CD4-positive, alpha-beta T cell treated with Interleukin-12 subunit alpha and Interleukin-12 subunit beta, for 1 hour (primary cell): ENCODE measurements at regions not wholly inside any gene's neighbourhood (a gene's known extent, or its start where the extent isn't known, plus 50 kb on each side); places are given as distances from the start of the nearest gene placed in this dataset.
"Not testable (repeated sequence)": the region's sequence is repeated elsewhere in the genome, so short reads cannot be mapped to it uniquely, and the experiment has no call there.

Experiments used
- DNase-seq: peaks from one replicate; pipeline ENCODE4 v3.0.0-alpha.2; 2020

DNA sequence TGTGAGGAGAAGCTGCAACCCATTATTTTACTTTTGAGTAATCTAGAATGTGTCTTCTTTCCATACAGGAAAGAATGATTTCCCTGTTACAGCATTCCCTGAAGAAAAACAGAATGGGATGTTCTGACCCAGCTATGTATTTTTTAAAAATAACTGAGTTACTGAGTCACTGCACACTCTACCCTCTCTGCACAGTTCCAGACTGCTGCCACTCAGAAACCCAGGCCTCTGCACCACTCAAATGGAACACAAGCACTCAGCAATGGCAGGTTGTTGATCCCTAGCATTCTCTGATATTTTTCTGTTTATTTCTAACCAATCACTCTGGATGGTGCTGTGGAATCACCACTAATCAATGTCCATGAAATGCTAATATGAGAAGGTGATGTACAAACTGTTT, 1300.0 kb upstream of the FAM98A start:
- DNase-seq, result no peak

DNA sequence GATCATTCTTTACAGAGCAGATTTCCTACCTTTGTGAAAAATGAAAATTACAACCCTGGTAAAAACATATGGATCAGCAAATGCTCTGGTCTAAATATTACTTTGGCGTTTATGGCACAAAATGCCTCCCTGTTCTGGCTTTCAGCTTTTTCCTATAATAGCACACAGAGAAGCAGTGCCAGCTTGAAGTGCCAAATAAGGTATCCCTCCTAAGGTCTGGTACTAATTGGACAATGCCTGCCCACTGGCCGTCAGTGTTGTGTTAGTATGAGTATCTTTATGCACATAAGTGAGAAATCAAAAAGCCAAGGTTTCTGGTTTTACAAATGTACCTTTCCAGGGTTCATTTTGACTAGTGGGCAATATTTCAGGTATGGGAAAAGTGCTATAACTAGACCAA, 1293.7 kb upstream of the FAM98A start:
- no peak for DNase-seq

- no peak for DNase-seq
Observed at GRCh38 chr2:34892256-34892655, 1293.2 kb upstream of the FAM98A start.

DNA sequence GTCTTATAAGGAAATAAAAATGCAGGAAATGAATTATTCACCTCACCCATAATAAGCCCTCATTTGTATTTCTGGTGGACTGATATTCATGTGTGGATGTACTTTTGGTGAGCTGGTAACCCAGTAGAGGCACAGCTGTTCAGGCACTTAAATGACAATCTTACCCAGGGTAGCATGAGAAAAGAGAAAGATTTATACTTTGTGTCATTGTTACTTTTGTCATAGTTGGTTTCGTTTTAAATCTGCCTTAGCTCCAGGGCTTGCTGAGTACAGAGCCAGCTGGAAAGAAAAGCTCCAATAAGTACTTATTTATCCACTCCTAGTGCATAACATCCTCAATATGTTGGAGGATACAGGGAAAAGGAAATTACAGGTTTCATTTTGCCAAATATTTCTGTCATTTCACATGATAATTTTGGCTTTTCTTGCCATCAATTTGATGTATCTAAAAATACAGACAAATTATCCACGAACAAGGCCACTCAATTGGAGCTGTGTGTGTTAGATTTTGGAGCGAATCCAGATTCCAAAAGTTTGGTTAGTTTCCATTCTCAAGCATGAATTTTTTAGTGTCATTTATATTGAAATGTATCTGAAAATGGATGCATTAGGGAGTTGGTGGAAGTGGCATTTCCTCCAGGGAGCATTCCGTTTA, 1276.1 kb upstream of the FAM98A start:
- no peak for DNase-seq

DNA sequence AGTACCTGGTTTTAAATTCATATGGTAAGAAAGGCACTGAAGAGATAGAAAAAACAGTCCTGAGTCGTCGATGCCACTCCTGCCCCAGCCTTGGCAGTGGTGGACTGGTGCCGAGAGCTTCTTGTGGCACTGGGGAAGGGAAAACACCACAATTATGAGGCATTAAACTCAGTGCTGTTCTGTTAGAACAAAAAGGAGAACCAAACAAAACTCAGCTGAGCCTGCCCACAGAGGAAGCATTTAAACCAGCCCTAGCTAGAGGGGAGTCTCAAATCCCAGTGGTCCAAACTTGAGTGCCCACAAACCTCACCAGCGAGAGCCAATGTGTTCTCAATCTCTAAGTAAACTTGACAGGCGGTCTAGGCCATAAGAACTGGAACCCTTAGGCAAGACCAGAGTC, 1254.5 kb upstream of the FAM98A start:
- no peak for DNase-seq

DNA sequence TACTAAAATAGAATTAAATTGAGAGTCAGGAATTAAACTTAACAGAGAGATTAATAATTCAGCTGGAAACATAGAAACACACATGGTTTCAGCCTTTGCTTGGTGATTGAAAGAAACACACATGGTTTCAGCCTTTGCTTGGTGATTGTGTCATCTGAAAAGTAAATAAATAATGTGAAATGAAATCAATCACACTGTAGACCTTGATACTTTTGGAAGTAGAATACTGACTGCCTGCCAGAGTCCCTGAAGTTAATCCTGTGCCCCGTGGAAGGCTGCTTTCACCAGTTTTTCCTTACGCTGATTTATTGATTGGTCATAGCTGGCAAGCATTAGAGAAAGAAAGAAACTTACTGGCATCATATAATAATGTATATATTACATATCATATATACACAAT, 1252.7 kb upstream of the FAM98A start:
- no peak for DNase-seq

- DNase-seq, result no peak
Observed at GRCh38 chr2:34849827-34850226, 1250.7 kb upstream of the FAM98A start.

GRCh38 chr2:34848691-34849090, 1249.6 kb upstream of the FAM98A start:
- no peak for DNase-seq

GRCh38 chr2:34848132-34848531, 1249.0 kb upstream of the FAM98A start:
- no peak for DNase-seq

- no peak for DNase-seq
Observed at GRCh38 chr2:34844629-34845028, 1245.5 kb upstream of the FAM98A start.

- no peak for DNase-seq
Observed at GRCh38 chr2:34838408-34838807, 1239.3 kb upstream of the FAM98A start.

- DNase-seq, result no peak
Observed at GRCh38 chr2:34836361-34836760, 1237.3 kb upstream of the FAM98A start.

DNA sequence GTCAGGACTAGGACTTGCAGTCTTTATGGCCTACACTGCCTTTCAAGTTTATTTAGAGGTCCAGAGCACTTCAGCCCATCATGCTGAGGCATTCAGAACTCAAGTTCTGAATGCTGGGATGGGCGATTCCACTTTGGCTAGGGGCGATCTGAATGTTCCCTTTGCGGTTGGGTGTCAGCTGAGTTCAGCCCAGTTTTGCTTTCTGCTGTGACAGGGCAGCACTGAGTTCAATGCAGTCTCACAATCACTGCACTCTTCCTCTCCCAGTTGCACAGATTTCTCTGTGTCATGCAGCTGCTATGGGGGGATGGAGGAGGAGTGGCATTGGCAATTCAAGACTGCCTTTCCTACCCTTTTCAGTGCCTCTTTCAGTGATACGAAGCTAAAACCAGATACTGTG, 1232.0 kb upstream of the FAM98A start:
- DNase-seq, result no peak

DNA sequence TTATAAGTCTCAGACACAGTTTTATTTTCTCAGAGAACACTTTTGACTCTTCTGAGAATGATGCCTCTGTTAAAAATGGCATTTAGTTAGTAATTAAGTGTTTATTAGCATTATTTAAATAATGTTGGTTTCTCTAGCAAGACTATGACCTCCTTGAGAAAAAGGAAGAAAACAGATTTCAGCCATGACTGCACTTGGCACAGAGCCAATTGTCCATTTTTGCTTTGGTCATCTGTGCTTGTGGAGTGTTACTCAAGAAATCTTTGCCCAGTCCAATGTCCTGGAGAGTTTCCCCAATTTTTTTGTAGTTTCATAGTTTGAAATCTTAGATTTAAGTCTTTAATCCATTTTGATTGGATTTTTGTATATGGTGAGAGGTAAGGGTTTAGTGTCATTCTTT, 1229.4 kb upstream of the FAM98A start:
- DNase-seq, result no peak

DNA sequence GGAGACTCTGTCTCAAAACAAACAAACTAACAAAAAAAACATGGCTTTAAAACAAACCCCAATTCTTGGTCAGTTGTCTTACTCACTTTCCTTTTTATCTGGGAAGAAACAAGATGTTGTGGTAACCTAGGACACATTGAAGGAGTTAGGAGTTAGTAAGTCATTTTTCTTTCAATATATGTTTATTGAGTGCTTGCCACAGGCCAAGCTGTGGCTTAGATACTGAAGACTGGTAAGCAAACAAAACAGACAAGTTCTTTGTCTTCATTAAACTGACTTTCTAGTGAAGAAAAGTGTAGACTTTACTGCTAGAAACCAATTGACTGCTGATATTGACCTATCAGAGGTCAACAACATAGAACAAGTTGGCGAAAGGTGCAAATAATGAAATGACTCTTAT, 1228.3 kb upstream of the FAM98A start:
- DNase-seq, result no peak

- no peak for DNase-seq
Observed at GRCh38 chr2:34825686-34826085, 1226.6 kb upstream of the FAM98A start.

GRCh38 chr2:34822616-34823015, 1223.5 kb upstream of the FAM98A start:
- DNase-seq, result no peak

DNA sequence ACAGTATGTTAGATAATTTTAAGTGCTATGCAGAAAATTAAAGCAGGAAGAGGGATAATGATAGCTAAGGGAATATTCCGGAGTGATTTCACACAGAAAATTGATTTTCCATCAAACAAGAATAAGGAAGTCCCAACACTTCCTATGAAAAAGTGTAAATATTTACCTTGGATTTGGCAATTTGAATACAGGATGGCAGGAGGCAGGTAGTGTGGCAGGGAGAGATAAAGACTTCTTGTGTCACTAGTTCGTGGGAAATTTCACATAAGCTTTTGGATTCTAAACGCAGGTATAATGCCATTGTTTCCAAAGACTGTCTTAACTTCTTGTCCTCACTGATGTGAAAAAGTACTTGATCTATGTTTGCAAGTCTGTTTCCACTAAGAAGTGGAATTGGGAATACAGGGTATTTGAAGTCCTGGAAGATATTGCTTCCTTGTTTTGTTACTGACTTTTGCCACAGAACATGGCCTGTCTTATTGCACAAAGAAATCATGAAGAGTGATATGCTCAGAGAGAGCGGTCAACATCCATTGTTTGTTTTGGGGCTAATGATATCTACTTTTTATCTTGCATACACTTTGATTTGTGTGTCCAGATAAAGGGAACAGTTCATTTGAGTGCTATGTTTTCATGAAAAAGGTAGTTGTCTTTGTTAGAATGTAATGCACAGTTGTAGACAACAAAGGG, 1216.1 kb upstream of the FAM98A start:
- no peak for DNase-seq

DNA sequence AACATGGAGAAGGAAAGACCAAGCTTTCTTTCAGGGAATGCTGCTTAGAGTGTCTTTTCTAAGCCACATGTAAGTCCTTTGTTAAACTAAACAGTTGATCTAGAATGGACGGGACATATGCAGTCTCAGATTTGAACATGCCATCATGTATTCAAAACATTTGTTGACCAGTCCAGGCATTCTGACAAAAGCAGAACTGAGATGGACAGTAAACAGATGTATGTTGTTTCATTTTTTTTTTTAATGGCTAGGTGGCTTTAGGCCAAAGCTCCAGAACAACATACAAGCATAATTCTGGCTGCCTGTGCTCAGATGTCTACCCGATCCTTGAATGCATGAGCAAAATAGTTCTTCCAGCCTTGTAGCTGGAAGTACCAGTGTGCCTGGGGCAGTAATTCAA, 1211.4 kb upstream of the FAM98A start:
- DNase-seq, result no peak

DNA sequence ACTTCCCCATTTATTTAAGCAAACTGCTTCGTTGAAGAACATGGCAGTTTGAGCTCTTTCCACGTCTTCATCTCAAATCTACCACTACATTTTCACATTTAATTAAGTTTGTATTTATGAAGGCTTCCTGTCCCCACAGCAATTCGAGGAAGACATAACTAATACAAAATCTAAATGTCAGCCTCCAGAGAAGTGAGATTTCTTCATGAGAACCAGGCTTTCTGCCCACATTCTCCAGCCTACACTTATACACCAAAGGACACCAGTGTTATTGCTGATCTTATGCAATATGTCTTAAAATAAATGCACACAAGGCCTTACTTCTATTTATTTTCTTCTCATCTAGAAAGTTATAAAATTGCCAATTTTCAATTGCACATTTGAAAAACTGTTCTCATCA, 1209.3 kb upstream of the FAM98A start:
- no peak for DNase-seq

DNA sequence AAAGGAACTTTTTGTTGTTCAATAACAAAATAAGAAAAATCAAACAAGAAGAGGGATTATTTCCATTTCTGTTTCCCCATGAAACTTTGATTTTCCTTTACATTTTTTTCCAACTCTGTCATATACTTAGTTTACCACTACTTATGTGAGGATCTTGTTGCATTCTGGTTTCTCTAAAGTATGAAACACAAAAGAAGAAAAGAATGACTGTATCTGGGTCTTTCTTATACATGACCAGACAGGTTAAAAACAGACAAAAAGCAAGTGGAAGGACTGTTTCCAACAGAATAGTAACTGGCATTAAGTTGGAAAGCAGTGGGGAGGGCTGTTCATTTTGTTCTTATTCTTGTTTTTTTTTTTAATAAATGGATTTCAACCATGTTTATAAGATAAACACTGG, 1207.8 kb upstream of the FAM98A start:
- DNase-seq, result no peak

DNA sequence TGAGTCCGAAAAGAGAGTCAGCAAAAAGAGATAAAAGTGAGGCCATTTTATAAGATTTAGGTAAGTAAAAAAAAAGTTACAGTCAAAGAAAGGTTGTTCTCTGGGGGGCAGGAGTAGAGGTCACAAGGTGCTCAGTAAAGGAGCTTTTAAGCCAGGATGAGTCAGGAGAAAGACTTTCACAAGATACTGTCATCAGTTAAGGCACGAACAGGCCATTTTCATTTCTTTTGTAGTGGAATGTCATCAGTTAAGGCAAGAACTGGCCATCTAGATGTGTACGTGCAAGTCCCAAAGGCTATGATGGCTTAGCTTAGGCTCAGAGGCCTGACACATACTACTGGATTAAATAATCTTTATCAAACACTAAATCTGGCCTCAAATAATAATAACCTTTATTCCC, 1207.3 kb upstream of the FAM98A start:
- no peak for DNase-seq

DNA sequence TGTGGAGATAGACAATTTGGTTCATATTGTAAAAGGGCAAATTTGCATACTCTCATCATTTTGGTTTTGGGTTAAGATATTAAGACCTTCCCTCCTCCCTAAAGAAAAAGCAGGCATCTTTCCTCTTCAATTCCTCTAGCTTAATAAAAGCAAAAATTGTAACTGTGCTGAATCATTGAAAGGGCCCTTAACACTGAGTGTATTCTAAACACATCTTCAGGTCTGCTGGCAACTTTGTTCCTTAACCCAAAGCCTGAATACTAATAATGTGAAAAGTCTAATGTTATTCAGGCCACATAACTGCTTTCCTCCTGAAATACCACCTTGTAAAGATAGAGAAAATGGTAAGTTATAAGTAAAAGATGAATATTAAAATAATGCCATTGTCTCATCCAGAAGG, 1200.5 kb upstream of the FAM98A start:
- no peak for DNase-seq

GRCh38 chr2:34795586-34795985, 1196.5 kb upstream of the FAM98A start:
- not testable (repeated sequence) for DNase-seq

- no peak for DNase-seq
Observed at GRCh38 chr2:34789169-34789568, 1190.1 kb upstream of the FAM98A start.
